ENCODE measurements at regions not wholly inside any gene's neighbourhood (a gene's known extent, or its start where the extent isn't known, plus 50 kb on each side); places are given as distances from the start of the nearest gene placed in this dataset.

GRCh38 chr12:125360540-125360939 is 295.3 kb downstream of the AACS start:
- Mint-ChIP-seq H3K27ac (no peak overlapping the region), H3K27me3 (peaks cover 4% of the 10 kb centered on the region), H3K4me1 (no peaks in the 10 kb centered on the region), H3K9me3 (ENCODE audit: insufficient read depth) (no peaks in the 10 kb centered on the region), H3K4me3 (no peak overlapping the region)
- ATAC-seq (ENCODE audit: low read depth) (no peak), DNase-seq (no peak)
- CTCF ChIA-PET, result no interaction called here
- H3K9ac ChIP-seq (ENCODE audit: low read length), result no peak overlapping the region
- no peak overlapping the region for H2AFZ ChIP-seq (ENCODE audit: insufficient read depth, low read depth, low read length, poor library complexity, severe bottlenecking)
- no peaks in the 10 kb centered on the region for H4K20me1 ChIP-seq (ENCODE audit: control insufficient read depth, insufficient read depth, low read length, poor library complexity, severe bottlenecking)
- no peak overlapping the region for H3K4me2 ChIP-seq (replicated peaks; ENCODE audit: low read depth, low read length, poor library complexity, severe bottlenecking)
- peaks cover 0 to 7% (median 0%) of the 10 kb centered on the region in 3 donors for H3K9me3 ChIP-seq (ENCODE audit: control extremely low read depth in 1 of 3, control insufficient read depth in 2 of 3, insufficient read depth in 1 of 3, low read length in 2 of 3)
- no peaks in the 10 kb centered on the region for H3K27me3 ChIP-seq (replicated peaks in 1 of 4; ENCODE audit: control extremely low read depth in 1 of 4, control insufficient read depth in 3 of 4, insufficient read depth in 4 of 4, low read length in 3 of 4)
- H3K4me1 ChIP-seq (ENCODE audit: control insufficient read depth in 2 of 2, insufficient read depth in 2 of 2, low read length in 2 of 2), result no peaks in the 10 kb centered on the region
- H3K27ac ChIP-seq (ENCODE audit: low read length in 2 of 2), result no peak overlapping the region
- no peak overlapping the region for H3K4me3 ChIP-seq (ENCODE audit: control extremely low read depth in 1 of 5, extremely low read depth in 1 of 5, insufficient read depth in 1 of 5, low read depth in 2 of 5, low read length in 4 of 5)
- POLR2A ChIA-PET, result no interaction called here
- H3K36me3 ChIP-seq (replicated peaks in 1 of 2; ENCODE audit: control extremely low read depth in 1 of 2, control insufficient read depth in 1 of 2, extremely low read depth in 1 of 2, insufficient read depth in 2 of 2, low read length in 1 of 2), result no peaks in the 10 kb centered on the region
- TF ChIP-seq CTCF (IDR thresholded peaks at IDR 0.05), result no peak
- TF ChIP-seq EZH2 (IDR thresholded peaks at IDR 0.05; ENCODE audit: borderline replicate concordance, insufficient read depth, low read depth, low read length, poor library complexity, severe bottlenecking), result no peak
- 63% methylated on average over 2 of the region's 4 CpGs for WGBS (ENCODE audit: insufficient coverage)
- intact Hi-C loops (cut with micrococcal nuclease), result no loop called here
- no peaks in the 10 kb centered on the region for H3K79me2 ChIP-seq (ENCODE audit: control insufficient read depth, insufficient read depth, low read length)

DNA sequence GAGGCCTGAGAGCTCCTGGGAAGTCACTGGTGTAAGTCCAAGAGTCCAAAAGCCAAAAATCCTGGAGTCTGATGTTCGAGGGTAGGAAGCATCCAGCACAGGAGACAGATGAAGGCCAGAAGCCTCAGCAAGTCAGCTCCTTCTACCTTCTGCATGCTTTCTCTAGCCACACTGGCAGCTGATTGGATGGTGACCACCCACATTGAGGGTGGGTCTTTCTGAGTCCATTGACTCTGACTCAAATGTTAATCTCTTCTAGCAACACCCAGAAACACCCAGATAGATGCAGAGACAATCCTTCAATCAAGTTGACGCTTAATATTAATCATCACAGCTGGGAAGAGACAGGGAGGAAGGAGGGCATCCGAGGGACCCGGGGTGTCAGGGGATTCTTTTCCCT is 305.8 kb downstream of the AACS start:
- POLR2A ChIA-PET, result no interaction called here
- CTCF ChIA-PET, result no interaction called here
- ATAC-seq (ENCODE audit: low read depth), result no peak
- intact Hi-C loops (cut with micrococcal nuclease), result no loop called here
- H3K4me3 ChIP-seq (ENCODE audit: control extremely low read depth in 1 of 5, extremely low read depth in 1 of 5, insufficient read depth in 1 of 5, low read depth in 2 of 5, low read length in 4 of 5), result no peak overlapping the region
- H3K27ac ChIP-seq (ENCODE audit: low read length in 2 of 2), result no peak overlapping the region
- no peaks in the 10 kb centered on the region for H3K9me3 Mint-ChIP-seq (ENCODE audit: insufficient read depth)
- WGBS (ENCODE audit: insufficient coverage), result 70% methylated on average over 2 of the region's 4 CpGs
- no peaks in the 10 kb centered on the region for H3K27me3 ChIP-seq (replicated peaks in 1 of 4; ENCODE audit: control extremely low read depth in 1 of 4, control insufficient read depth in 3 of 4, insufficient read depth in 4 of 4, low read length in 3 of 4)
- H3K9me3 ChIP-seq (ENCODE audit: control extremely low read depth in 1 of 3, control insufficient read depth in 2 of 3, insufficient read depth in 1 of 3, low read length in 2 of 3), result no peaks in the 10 kb centered on the region
- H4K20me1 ChIP-seq (ENCODE audit: control insufficient read depth, insufficient read depth, low read length, poor library complexity, severe bottlenecking), result no peaks in the 10 kb centered on the region
- H3K4me1 Mint-ChIP-seq, result no peaks in the 10 kb centered on the region
- TF ChIP-seq CTCF (IDR thresholded peaks at IDR 0.05) (no peak), EZH2 (IDR thresholded peaks at IDR 0.05; ENCODE audit: borderline replicate concordance, insufficient read depth, low read depth, low read length, poor library complexity, severe bottlenecking) (no peak)
- H3K36me3 ChIP-seq (replicated peaks in 1 of 2; ENCODE audit: control extremely low read depth in 1 of 2, control insufficient read depth in 1 of 2, extremely low read depth in 1 of 2, insufficient read depth in 2 of 2, low read length in 1 of 2), result no peaks in the 10 kb centered on the region
- H3K4me2 ChIP-seq (replicated peaks; ENCODE audit: low read depth, low read length, poor library complexity, severe bottlenecking), result no peak overlapping the region
- H3K9ac ChIP-seq (ENCODE audit: low read length), result no peak overlapping the region
- H3K27me3 Mint-ChIP-seq, result peaks cover 26% of the 10 kb centered on the region
- H3K79me2 ChIP-seq (ENCODE audit: control insufficient read depth, insufficient read depth, low read length), result no peaks in the 10 kb centered on the region
- DNase-seq, result no peak
- no peaks in the 10 kb centered on the region for H3K4me1 ChIP-seq (ENCODE audit: control insufficient read depth in 2 of 2, insufficient read depth in 2 of 2, low read length in 2 of 2)
- no peak overlapping the region for H3K27ac Mint-ChIP-seq
- H2AFZ ChIP-seq (ENCODE audit: insufficient read depth, low read depth, low read length, poor library complexity, severe bottlenecking), result no peak overlapping the region
- no peak overlapping the region for H3K4me3 Mint-ChIP-seq

All from B cell (primary cell).